HUES6 (cell line): ENCODE measurements at regions not wholly inside any gene's neighbourhood (a gene's known extent, or its start where the extent isn't known, plus 50 kb on each side); places are given as distances from the start of the nearest gene placed in this dataset.

Experiments used
- H3K27ac ChIP-seq: 2 replicates; pipeline ENCODE4 v1.7.0; 2013; ENCODE audit warnings: low read depth, mild to moderate bottlenecking, low read length, inconsistent platforms
- H3K27me3 ChIP-seq: 2 replicates; pipeline ENCODE4 v1.6.1; 2013; ENCODE audit warnings: low read length; ENCODE audit not compliant: control insufficient read depth, insufficient read depth
- H3K36me3 ChIP-seq: 2 replicates; pipeline ENCODE4 v1.6.1; 2013; ENCODE audit warnings: low read length; ENCODE audit not compliant: control insufficient read depth, insufficient read depth
- H3K4me1 ChIP-seq: 2 replicates; pipeline ENCODE4 v1.6.1; 2013; ENCODE audit warnings: low read length; ENCODE audit not compliant: control insufficient read depth, insufficient read depth
- H3K4me3 ChIP-seq: 2 replicates; pipeline ENCODE4 v1.5.1; 2013; ENCODE audit warnings: low read depth, low read length
- H3K9ac ChIP-seq: one replicate; pipeline ENCODE4 v1.6.1; 2013; ENCODE audit warnings: mild to moderate bottlenecking, low read length
- H3K9me3 ChIP-seq: 2 replicates; pipeline ENCODE4 v1.6.1; 2013; ENCODE audit warnings: low read depth, low read length; ENCODE audit not compliant: control insufficient read depth, insufficient read depth

DNA sequence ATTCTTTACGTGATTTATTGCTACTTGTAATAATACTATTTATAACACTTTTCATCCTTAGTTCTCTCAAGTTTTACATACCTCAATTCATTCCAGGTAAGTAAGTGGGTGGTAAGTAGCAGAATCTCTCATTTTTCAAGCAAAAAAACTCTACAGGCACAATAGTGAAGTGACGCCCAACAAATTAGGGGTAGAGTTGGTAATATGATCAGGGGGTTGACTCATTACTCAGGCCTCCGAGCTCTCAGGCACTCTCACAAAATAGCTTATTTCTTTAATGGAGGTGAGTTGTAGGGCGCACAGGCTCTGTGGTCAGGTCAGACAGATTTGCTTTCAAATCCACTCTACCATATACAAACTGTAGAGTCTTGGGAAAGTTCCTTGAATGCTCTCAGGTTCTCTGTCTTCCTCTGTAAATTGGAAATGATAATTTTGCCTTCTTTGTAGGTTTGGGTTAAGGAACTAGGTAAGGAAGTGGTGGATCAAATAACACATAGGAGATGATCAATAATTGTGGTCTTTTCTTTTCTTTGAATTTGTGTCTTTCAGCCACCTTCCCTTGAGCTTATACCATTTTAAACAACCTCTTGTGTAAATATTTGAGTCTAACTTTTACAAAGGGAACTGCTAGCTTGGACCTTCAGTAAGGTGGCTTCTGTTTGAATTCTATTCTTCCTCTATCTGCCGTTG, 134.9 kb upstream of the LEF1 start:
- H3K27me3 ChIP-seq, result no peaks in the 10 kb centered on the region
- H3K36me3 ChIP-seq, result no peaks in the 10 kb centered on the region
- H3K9ac ChIP-seq, result no peak overlapping the region
- peaks cover 4% of the 10 kb centered on the region; the same call in 1 of the 2 replicates for H3K9me3 ChIP-seq
- H3K27ac ChIP-seq, result no peak overlapping the region
- H3K4me3 ChIP-seq, result no peak overlapping the region
- H3K4me1 ChIP-seq, result peaks cover 18% of the 10 kb centered on the region

DNA sequence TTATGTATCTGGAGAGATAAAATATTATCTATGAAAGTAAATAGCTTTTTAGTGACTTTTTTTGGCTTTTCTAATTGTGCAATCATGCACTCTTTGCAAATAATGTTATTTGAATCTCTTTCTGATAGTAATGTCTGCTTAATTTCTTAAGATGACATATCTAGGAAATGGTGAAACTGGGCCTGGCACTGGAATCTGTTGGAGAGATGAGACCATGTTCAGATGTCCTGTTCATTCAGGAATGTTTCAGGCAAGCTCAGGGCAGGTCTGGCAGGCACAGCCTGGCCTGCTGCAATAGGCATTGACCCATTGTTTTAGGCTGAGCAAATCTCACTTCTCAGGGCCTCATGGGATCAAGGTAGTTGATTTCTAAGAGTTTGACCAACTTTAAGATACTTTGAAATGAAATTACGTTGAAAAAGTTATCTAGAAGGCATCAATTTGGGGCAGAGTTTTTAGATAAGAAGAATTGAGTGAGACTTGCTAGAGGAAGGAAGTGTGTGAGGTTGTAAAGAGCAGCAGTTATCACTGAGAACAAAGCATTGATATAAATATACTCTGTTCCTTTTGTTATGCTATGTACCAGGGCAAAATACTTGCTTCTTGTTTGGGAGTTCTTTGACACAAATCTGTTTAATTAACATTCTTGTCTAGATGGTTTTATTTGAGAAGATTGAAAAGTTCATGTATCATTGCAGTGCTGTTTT, 133.0 kb upstream of the LEF1 start:
- no peaks in the 10 kb centered on the region for H3K36me3 ChIP-seq
- peaks cover 18% of the 10 kb centered on the region for H3K4me1 ChIP-seq
- H3K4me3 ChIP-seq, result no peak overlapping the region
- H3K9ac ChIP-seq, result no peak overlapping the region
- peaks cover 4% of the 10 kb centered on the region; the same call in 1 of the 2 replicates for H3K9me3 ChIP-seq
- H3K27me3 ChIP-seq, result no peaks in the 10 kb centered on the region
- no peak overlapping the region for H3K27ac ChIP-seq

DNA sequence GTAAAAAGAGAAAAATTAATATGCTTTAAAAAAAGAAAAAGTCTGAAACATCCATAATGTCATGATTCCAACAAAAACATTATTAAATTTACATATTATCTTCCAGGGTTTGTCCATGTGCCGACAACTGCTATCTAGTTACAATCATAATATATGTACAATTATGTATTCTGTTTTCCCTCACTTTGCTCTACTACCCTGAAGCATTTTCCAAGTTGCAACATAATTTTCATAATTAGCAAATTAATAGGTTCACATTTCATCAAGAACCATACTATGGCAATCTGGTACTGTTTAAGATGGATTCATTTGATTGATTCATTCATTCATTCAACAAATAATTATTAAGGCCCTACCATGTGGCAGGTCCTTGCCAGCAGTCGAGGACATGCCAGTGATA, 128.9 kb upstream of the LEF1 start:
- H3K27me3 ChIP-seq, result no peaks in the 10 kb centered on the region
- H3K4me3 ChIP-seq, result no peak overlapping the region
- peaks cover 4% of the 10 kb centered on the region; the same call in 1 of the 2 replicates for H3K9me3 ChIP-seq
- H3K36me3 ChIP-seq, result no peaks in the 10 kb centered on the region
- peaks cover 8% of the 10 kb centered on the region; the same call in 1 of the 2 replicates for H3K4me1 ChIP-seq
- no peak overlapping the region for H3K27ac ChIP-seq
- no peak overlapping the region for H3K9ac ChIP-seq

DNA sequence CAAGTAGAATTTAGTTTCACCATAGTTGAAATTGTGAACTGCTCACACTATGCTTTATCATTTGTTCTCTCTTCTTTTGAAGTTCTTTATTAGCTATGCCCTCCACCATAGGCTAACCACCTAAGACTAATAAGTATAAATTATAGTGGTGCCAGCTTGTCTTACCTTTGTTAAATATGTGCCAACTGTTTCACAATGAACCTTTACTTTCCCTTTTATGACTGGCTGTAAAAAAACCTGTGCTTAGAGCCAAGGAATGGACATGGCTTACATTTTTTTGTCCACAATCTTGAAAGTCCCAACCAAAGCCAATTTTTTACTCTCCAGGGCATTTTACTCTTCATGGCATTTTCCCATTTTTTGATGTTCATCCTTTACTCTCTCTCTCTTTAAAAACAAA, 123.5 kb upstream of the LEF1 start:
- H3K36me3 ChIP-seq, result no peaks in the 10 kb centered on the region
- no peak overlapping the region for H3K27ac ChIP-seq
- H3K4me3 ChIP-seq, result no peak overlapping the region
- H3K9me3 ChIP-seq, result no peaks in the 10 kb centered on the region
- H3K27me3 ChIP-seq, result no peaks in the 10 kb centered on the region
- H3K4me1 ChIP-seq, result no peaks in the 10 kb centered on the region
- no peak overlapping the region for H3K9ac ChIP-seq

- H3K4me3 ChIP-seq, result no peak overlapping the region
- H3K4me1 ChIP-seq, result no peaks in the 10 kb centered on the region
- H3K36me3 ChIP-seq, result no peaks in the 10 kb centered on the region
- H3K9ac ChIP-seq, result no peak overlapping the region
- no peaks in the 10 kb centered on the region for H3K9me3 ChIP-seq
- H3K27me3 ChIP-seq, result no peaks in the 10 kb centered on the region
- H3K27ac ChIP-seq, result no peak overlapping the region
These were observed 122.4 kb upstream of the LEF1 start for GRCh38 chr4:108291137-108291536.

DNA sequence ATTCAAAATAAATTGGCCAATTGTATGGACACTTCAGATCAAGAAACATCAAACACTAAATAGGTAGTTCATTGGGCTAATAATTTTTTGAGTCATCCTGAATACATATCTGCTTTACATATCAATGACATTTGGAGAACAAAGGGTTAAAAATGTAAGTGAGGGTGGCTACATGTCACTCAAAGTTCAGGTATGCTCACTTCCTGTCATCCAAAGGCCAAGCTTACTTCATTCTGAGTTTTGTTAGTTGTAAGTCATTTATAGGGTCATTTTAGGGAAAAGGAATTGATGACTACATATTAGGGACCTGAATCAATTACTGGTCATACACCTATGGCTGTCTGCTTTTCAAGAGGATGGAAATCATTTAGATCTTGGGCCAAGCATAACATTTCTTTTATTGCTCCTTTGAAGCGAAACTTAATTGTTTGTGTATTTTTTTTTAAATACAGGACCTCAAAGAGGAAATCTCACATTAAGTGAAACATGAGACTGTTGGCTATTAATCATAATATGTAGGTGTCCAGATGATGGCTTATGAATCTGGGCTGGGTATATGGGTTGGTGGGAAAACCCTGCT, 119.2 kb upstream of the LEF1 start:
- H3K27me3 ChIP-seq, result no peaks in the 10 kb centered on the region
- H3K4me1 ChIP-seq, result peaks cover 6% of the 10 kb centered on the region; the same call in 1 of the 2 replicates
- H3K27ac ChIP-seq, result no peak overlapping the region
- no peak overlapping the region for H3K4me3 ChIP-seq
- no peaks in the 10 kb centered on the region for H3K9me3 ChIP-seq
- no peak overlapping the region for H3K9ac ChIP-seq
- H3K36me3 ChIP-seq, result no peaks in the 10 kb centered on the region

DNA sequence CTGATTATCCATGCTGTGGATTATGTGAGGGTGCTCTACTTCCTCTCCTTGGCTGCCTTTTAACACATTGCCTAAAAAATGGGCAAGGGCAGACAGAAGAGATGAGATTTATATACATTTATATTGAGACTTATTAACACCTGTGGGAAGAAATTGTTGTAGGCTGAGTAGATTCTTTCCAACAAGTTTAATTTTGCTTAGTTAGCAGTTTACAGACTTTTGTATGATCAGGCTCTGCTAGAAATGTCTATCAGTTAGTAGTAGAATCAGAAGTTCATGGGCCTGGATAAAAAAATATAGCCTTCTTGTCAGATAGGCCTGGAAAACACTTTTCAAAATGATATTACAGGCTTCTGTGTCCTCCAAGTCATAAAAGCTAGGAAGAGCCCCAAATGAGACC, 111.3 kb upstream of the LEF1 start:
- no peak overlapping the region for H3K27ac ChIP-seq
- H3K27me3 ChIP-seq, result no peaks in the 10 kb centered on the region
- no peaks in the 10 kb centered on the region for H3K36me3 ChIP-seq
- no peak overlapping the region for H3K4me3 ChIP-seq
- no peak overlapping the region for H3K9ac ChIP-seq
- no peaks in the 10 kb centered on the region for H3K9me3 ChIP-seq
- peaks cover 10% of the 10 kb centered on the region; the same call in 1 of the 2 replicates for H3K4me1 ChIP-seq

- no peak overlapping the region for H3K4me3 ChIP-seq
- H3K4me1 ChIP-seq, result no peaks in the 10 kb centered on the region
- no peak overlapping the region for H3K27ac ChIP-seq
- H3K36me3 ChIP-seq, result no peaks in the 10 kb centered on the region
- no peak overlapping the region for H3K9ac ChIP-seq
- no peaks in the 10 kb centered on the region for H3K9me3 ChIP-seq
- H3K27me3 ChIP-seq, result no peaks in the 10 kb centered on the region
These were observed 108.0 kb upstream of the LEF1 start for GRCh38 chr4:108276690-108277089.

GRCh38 chr4:108272986-108273385, 104.3 kb upstream of the LEF1 start:
- H3K9ac ChIP-seq, result no peak overlapping the region
- H3K4me3 ChIP-seq, result no peak overlapping the region
- no peak overlapping the region for H3K27ac ChIP-seq
- no peaks in the 10 kb centered on the region for H3K9me3 ChIP-seq
- no peaks in the 10 kb centered on the region for H3K4me1 ChIP-seq
- H3K36me3 ChIP-seq, result no peaks in the 10 kb centered on the region
- H3K27me3 ChIP-seq, result no peaks in the 10 kb centered on the region

DNA sequence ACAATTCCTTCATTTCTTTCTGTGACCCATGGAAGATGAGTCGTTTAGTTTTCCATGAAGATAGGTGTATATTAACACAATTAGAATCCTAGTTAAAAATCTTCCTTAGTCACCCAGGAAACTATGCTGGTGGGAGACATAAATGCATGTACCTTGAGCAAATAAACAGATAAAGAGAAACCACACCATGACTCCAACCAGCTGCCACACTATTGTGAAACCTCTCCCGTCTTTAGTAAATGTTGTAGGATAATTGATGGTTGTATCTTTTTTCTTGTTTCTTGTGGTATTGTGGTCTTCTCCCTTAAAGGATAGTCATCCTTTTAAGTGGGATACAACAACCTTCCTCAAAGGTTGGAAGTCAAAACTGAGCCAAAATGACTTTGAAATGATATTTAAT, 103.8 kb upstream of the LEF1 start:
- Histone ChIP-seq H3K27me3 (no peaks in the 10 kb centered on the region), H3K9me3 (no peaks in the 10 kb centered on the region), H3K9ac (no peak overlapping the region), H3K4me3 (no peak overlapping the region), H3K4me1 (no peaks in the 10 kb centered on the region), H3K27ac (no peak overlapping the region), H3K36me3 (no peaks in the 10 kb centered on the region)

DNA sequence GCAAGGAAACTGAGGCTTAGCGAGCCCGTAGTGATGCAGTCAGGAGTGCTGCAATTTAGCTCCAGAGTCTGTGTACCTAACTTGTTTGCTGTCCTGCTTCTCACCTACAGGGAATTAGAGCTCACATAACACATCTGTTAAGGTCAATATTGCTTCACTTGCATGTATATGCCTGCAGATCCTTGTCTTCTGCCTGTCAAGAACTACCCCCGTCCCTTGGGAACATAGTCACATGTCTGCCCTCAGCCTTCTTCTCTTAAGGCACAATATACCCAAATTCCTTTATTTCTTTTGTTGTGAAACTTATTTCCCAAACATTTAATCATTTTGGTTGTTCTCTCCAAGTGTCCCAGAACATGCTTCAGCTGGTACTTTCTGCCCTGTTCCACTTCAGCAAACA, 103.3 kb upstream of the LEF1 start:
- H3K4me3 ChIP-seq, result no peak overlapping the region
- H3K4me1 ChIP-seq, result no peaks in the 10 kb centered on the region
- H3K36me3 ChIP-seq, result no peaks in the 10 kb centered on the region
- H3K27ac ChIP-seq, result no peak overlapping the region
- no peak overlapping the region for H3K9ac ChIP-seq
- H3K27me3 ChIP-seq, result no peaks in the 10 kb centered on the region
- no peaks in the 10 kb centered on the region for H3K9me3 ChIP-seq
